Endothelial cell of umbilical vein (primary cell): ENCODE measurements at regions not wholly inside any gene's neighbourhood (a gene's known extent, or its start where the extent isn't known, plus 50 kb on each side); places are given as distances from the start of the nearest gene placed in this dataset.

Source experiments
- BruUV-seq: library from RNA; stranded (reverse); fragments of 400-500 nt; replicated peaks from 2 replicates; lab custom pipeline; 2021; lab: Mats Ljungman, UMichigan
- CTCF ChIA-PET: fragments of 300-600, 350-600 bp; sonication (Branson Sonifier 250); formaldehyde crosslinking; loops from one replicate; lab custom pipeline; 2021; ENCODE audit warnings: antibody characterized with exemption, inconsistent platforms; lab: Charles Lee
- POLR2A ChIA-PET: fragments of 300-600, 350-600 bp; sonication (Branson Sonifier 250); formaldehyde crosslinking; loops from one replicate; lab custom pipeline; 2021; ENCODE audit warnings: antibody characterized with exemption, inconsistent platforms; lab: Charles Lee
- DNase-seq: peaks from one replicate; pipeline ENCODE4 v3.0.0-alpha.2; 2011; ENCODE audit warnings: low read depth, low spot score
- FAIRE-seq: peaks from 2 replicates; lab custom pipeline; 2011; peaks lifted over from hg19 to GRCh38; lab: Jason Lieb, UNC
- H2AFZ ChIP-seq: 2 replicates; pipeline ENCODE4 v1.6.0; 2012; ENCODE audit warnings: low read depth, low read length, control low read depth, inconsistent platforms
- H3K27ac ChIP-seq: 2 replicates; pipeline ENCODE4 v1.5.1; 2011; ENCODE audit warnings: low read depth, mild to moderate bottlenecking, control low read depth, low read length, moderate library complexity; ENCODE audit not compliant: insufficient read depth
- H3K27me3 ChIP-seq, 2 experiments: 2 replicates each; pipeline versions ENCODE4 v1.6.0 to v1.6.1; 2011; ENCODE audit warnings: low read length in 2 of 2, mixed read lengths in 1 of 2; ENCODE audit not compliant: control insufficient read depth in 2 of 2, insufficient read depth in 2 of 2
- H3K36me3 ChIP-seq, 2 experiments: 2 replicates in 1 of 2; 3 replicates in 1 of 2; pipeline ENCODE4 v1.5.1; 2011; ENCODE audit warnings: low read length in 2 of 2, mild to moderate bottlenecking in 1 of 2, moderate library complexity in 1 of 2; ENCODE audit not compliant: control insufficient read depth in 2 of 2, insufficient read depth in 2 of 2; ENCODE audit errors: extremely low read depth in 1 of 2
- H3K4me1 ChIP-seq: 3 replicates; pipeline ENCODE4 v1.5.1; 2011; ENCODE audit warnings: mild to moderate bottlenecking, low read length; ENCODE audit not compliant: control insufficient read depth, insufficient read depth; ENCODE audit errors: extremely low read depth
- H3K4me2 ChIP-seq: 2 replicates; pipeline ENCODE4 v1.6.1; 2011; ENCODE audit warnings: low read length, control low read depth, mixed read lengths; ENCODE audit not compliant: insufficient read depth
- H3K4me3 ChIP-seq, 3 experiments: fragments of 200-600 bp in 1 of 3; sonication (generic), shearing (Covaris generic) in 1 of 3; replicated peaks in 1 of 3; 2 replicates each; pipeline ENCODE4 v1.5.1; 2011 to 2016; ENCODE audit warnings: control low read depth in 3 of 3, low read length in 3 of 3, mild to moderate bottlenecking in 2 of 3, inconsistent platforms in 1 of 3, low read depth in 1 of 3, moderate library complexity in 1 of 3; ENCODE audit not compliant: insufficient read depth in 1 of 3
- H3K79me2 ChIP-seq: 2 replicates; pipeline ENCODE4 v1.6.0; 2012; ENCODE audit warnings: low read length, inconsistent platforms; ENCODE audit not compliant: control insufficient read depth, insufficient read depth
- H3K9ac ChIP-seq: replicated peaks from 2 replicates; pipeline ENCODE3; 2011; ENCODE audit warnings: low read length, control low read depth; ENCODE audit not compliant: insufficient read depth; ENCODE audit errors: extremely low read depth
- H3K9me1 ChIP-seq: replicated peaks from 3 replicates; pipeline ENCODE4 v1.6.0; 2011; ENCODE audit warnings: mild to moderate bottlenecking, low read length; ENCODE audit not compliant: control insufficient read depth, insufficient read depth; ENCODE audit errors: extremely low read depth
- H3K9me3 ChIP-seq: replicated peaks from 2 replicates; pipeline ENCODE4 v1.5.1; 2012; ENCODE audit warnings: low read length, inconsistent platforms; ENCODE audit not compliant: control insufficient read depth, insufficient read depth
- H4K20me1 ChIP-seq: replicated peaks from 2 replicates; pipeline ENCODE3; 2011; ENCODE audit warnings: mild to moderate bottlenecking, low read length; ENCODE audit not compliant: control insufficient read depth, insufficient read depth; ENCODE audit errors: extremely low read depth
- EZH2 ChIP-seq: IDR thresholded peaks from 2 replicates; pipeline ENCODE4 v1.6.1; 2012; ENCODE audit warnings: borderline replicate concordance, low read depth, mild to moderate bottlenecking, moderate library complexity, low read length, inconsistent platforms; ENCODE audit not compliant: severe bottlenecking
- FOS ChIP-seq: IDR thresholded peaks from 2 replicates; pipeline ENCODE4 v1.6.1; 2011; ENCODE audit warnings: mild to moderate bottlenecking, low read length, moderate library complexity, borderline replicate concordance; ENCODE audit not compliant: insufficient read depth
- GATA2 ChIP-seq: IDR thresholded peaks from 2 replicates; pipeline ENCODE4 v1.7.0; 2011; ENCODE audit warnings: low read depth, mild to moderate bottlenecking, moderate library complexity, mixed read lengths, low read length; ENCODE audit not compliant: insufficient read length, insufficient read depth
- JUN ChIP-seq: IDR thresholded peaks from 2 replicates; pipeline ENCODE4 v1.6.1; 2011; ENCODE audit warnings: borderline replicate concordance, low read depth; ENCODE audit not compliant: insufficient read length, insufficient read depth
- POLR2A ChIP-seq: IDR thresholded peaks from 2 replicates; pipeline ENCODE4 v1.6.1; 2012; ENCODE audit warnings: low read depth, mild to moderate bottlenecking, control low read depth, low read length
- POLR2AphosphoS5 ChIP-seq: IDR thresholded peaks from 2 replicates; pipeline ENCODE4 v1.6.1; 2012; ENCODE audit warnings: low read depth, mild to moderate bottlenecking, control low read depth, low read length, moderate library complexity; ENCODE audit not compliant: insufficient read depth
- dilution Hi-C: fragments of 300-500 bp; cut with MboI; formaldehyde crosslinking; loops from one replicate; pipeline ENCODE4 v1.15.0; 2019; ENCODE audit warnings: low sequenced_read_pairs; ENCODE audit not compliant: extremely low pct_ligation_motif_present
- intact Hi-C: fragments of 100-400 bp; cut with micrococcal nuclease; formaldehyde crosslinking; loops from one replicate; pipeline ENCODE4 v1.10.0; 2022
- TF ChIP-seq, protein P1 (sequence below), 2 donors: IDR thresholded peaks; 1 replicate in 1 of 2; 2 replicates in 1 of 2; pipeline ENCODE4 v1.5.1; 2011; ENCODE audit warnings: low read length in 2 of 2, mild to moderate bottlenecking in 2 of 2, moderate library complexity in 2 of 2, control low read depth in 1 of 2, inconsistent platforms in 1 of 2, low read depth in 1 of 2; ENCODE audit not compliant: insufficient read depth in 1 of 2; ENCODE audit errors: extremely low read depth in 1 of 2
- TF ChIP-seq, protein P2 (sequence below): IDR thresholded peaks from 2 replicates; pipeline ENCODE4 v1.6.1; 2011; ENCODE audit not compliant: insufficient read depth, insufficient read length

DNA sequence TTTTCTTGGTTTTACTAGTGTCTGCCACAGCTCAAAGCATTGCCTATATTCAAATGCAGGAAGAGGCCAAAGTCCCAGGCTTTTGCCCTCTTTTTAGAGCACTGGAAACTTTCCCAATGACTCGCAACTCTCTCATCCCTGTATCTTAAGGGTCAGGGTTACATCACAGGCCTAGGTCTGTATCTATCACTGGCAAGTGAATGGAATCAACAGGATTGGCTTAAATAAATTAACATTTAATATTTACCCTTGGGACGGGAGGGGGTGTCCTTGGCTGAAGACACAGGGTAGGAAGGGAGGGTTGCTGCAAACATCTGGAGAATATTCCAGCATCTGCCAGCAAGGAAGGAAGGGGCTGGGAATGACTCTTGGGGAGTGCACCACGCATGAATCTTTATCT lies 242.6 kb downstream of the SLC4A3 start:
- H3K9ac ChIP-seq: no peak overlapping the region
- no peak overlapping the region for H3K4me3 ChIP-seq
- no peaks in the 10 kb centered on the region for H3K4me1 ChIP-seq
- TF ChIP-seq JUN (no peak), POLR2AphosphoS5 (no peak), POLR2A (no peak), FOS (no peak)
- TF ChIP-seq, protein P1, sequence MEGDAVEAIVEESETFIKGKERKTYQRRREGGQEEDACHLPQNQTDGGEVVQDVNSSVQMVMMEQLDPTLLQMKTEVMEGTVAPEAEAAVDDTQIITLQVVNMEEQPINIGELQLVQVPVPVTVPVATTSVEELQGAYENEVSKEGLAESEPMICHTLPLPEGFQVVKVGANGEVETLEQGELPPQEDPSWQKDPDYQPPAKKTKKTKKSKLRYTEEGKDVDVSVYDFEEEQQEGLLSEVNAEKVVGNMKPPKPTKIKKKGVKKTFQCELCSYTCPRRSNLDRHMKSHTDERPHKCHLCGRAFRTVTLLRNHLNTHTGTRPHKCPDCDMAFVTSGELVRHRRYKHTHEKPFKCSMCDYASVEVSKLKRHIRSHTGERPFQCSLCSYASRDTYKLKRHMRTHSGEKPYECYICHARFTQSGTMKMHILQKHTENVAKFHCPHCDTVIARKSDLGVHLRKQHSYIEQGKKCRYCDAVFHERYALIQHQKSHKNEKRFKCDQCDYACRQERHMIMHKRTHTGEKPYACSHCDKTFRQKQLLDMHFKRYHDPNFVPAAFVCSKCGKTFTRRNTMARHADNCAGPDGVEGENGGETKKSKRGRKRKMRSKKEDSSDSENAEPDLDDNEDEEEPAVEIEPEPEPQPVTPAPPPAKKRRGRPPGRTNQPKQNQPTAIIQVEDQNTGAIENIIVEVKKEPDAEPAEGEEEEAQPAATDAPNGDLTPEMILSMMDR (IDR thresholded peaks at IDR 0.05; ENCODE audit: extremely low read depth in 1 of 2, insufficient read depth in 1 of 2, low read depth in 1 of 2, low read length in 2 of 2): no peak
- FAIRE-seq: no peak
- H4K20me1 ChIP-seq: no peaks in the 10 kb centered on the region
- no peak overlapping the region for H2AFZ ChIP-seq
- no peak for DNase-seq
- H3K27me3 ChIP-seq: no peaks in the 10 kb centered on the region
- ChIA-PET CTCF (no interaction called here), POLR2A (no interaction called here)
- BruUV-seq: no TSS peak
- H3K27ac ChIP-seq: no peak overlapping the region
- no peaks in the 10 kb centered on the region for H3K9me3 ChIP-seq
- H3K79me2 ChIP-seq: no peaks in the 10 kb centered on the region
- H3K36me3 ChIP-seq: no peaks in the 10 kb centered on the region
- dilution Hi-C loops (no loop called here), intact Hi-C loops (no loop called here)
- H3K4me2 ChIP-seq: no peak overlapping the region
- no peaks in the 10 kb centered on the region for H3K9me1 ChIP-seq

DNA sequence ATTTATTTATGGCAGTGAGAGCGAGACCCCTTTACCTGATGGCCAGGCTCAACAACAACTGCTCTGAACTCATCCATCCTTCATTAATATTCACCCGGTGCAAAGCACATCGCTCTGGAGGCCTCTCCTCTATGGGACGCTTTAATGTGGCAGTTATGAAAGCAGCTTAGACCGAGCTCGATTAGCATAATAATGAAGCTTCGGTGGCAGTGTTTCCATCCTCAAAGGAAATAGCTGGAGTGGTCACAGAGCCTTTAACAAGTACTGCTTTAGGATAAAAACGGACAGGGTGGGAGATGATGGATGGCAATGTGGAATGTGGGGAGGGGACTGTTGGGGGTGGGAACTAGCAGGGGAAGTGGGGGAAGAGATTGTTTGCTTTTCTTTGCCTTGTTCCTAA lies 243.9 kb downstream of the SLC4A3 start:
- DNase-seq: no peak
- Histone ChIP-seq H3K9ac (no peak overlapping the region), H3K27me3 (no peaks in the 10 kb centered on the region), H3K9me1 (no peaks in the 10 kb centered on the region), H4K20me1 (no peaks in the 10 kb centered on the region), H3K4me1 (no peaks in the 10 kb centered on the region), H2AFZ (no peak overlapping the region), H3K4me2 (no peak overlapping the region), H3K9me3 (no peaks in the 10 kb centered on the region), H3K4me3 (no peak overlapping the region), H3K79me2 (no peaks in the 10 kb centered on the region), H3K27ac (no peak overlapping the region), H3K36me3 (no peaks in the 10 kb centered on the region)
- no TSS peak for BruUV-seq
- dilution Hi-C loops: no loop called here
- TF ChIP-seq GATA2 (no peak), EZH2 (no peak), JUN (no peak), POLR2A (no peak), FOS (no peak), POLR2AphosphoS5 (no peak)
- TF ChIP-seq, protein P2, sequence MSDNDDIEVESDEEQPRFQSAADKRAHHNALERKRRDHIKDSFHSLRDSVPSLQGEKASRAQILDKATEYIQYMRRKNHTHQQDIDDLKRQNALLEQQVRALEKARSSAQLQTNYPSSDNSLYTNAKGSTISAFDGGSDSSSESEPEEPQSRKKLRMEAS: no peak
- TF ChIP-seq, protein P1 (IDR thresholded peaks at IDR 0.05; ENCODE audit: extremely low read depth in 1 of 2, insufficient read depth in 1 of 2, low read depth in 1 of 2, low read length in 2 of 2): no peak
- FAIRE-seq: no peak
- ChIA-PET CTCF (no interaction called here), POLR2A (no interaction called here)
- intact Hi-C loops: no loop called here
